IPS DF 6.9 (cell line): ENCODE measurements at regions not wholly inside any gene's neighbourhood (a gene's known extent, or its start where the extent isn't known, plus 50 kb on each side); places are given as distances from the start of the nearest gene placed in this dataset.
"Not testable (repeated sequence)": the region's sequence is repeated elsewhere in the genome, so short reads cannot be mapped to it uniquely, and the experiment has no call there.

ENCODE experiments used
- DNase-seq: peaks from one replicate; pipeline ENCODE4 v3.0.0-alpha.2; 2013; ENCODE audit warnings: low read depth, low spot score
- H3K27ac ChIP-seq: one replicate; pipeline ENCODE4 v1.5.1; 2013; ENCODE audit warnings: low read length, control low read depth
- H3K27me3 ChIP-seq: 2 replicates; pipeline ENCODE4 v1.6.1; 2013; ENCODE audit warnings: mild to moderate bottlenecking, low read length; ENCODE audit not compliant: control insufficient read depth, insufficient read depth
- H3K36me3 ChIP-seq: 2 replicates; pipeline ENCODE4 v1.6.1; 2013; ENCODE audit warnings: low read length; ENCODE audit not compliant: control insufficient read depth, insufficient read depth
- H3K4me1 ChIP-seq: 2 replicates; pipeline ENCODE4 v1.6.1; 2013; ENCODE audit warnings: low read length; ENCODE audit not compliant: control insufficient read depth, insufficient read depth
- H3K4me3 ChIP-seq: 2 replicates; pipeline ENCODE4 v1.5.1; 2013; ENCODE audit warnings: mild to moderate bottlenecking, low read length
- H3K9me3 ChIP-seq: 2 replicates; pipeline ENCODE4 v1.6.1; 2013; ENCODE audit warnings: low read length, inconsistent platforms; ENCODE audit not compliant: control insufficient read depth, insufficient read depth
- WGBS: extraction: QIAGEN DNeasy Blood & Tissue Kit; methylation state at CpG from one replicate; pipeline ENCODE4 v1.1.7; 2013; ENCODE audit warnings: mixed read lengths, missing lambda C conversion rate; ENCODE audit not compliant: insufficient read length, insufficient coverage; 5-methylcytosine and 5-hydroxymethylcytosine counted together

DNA sequence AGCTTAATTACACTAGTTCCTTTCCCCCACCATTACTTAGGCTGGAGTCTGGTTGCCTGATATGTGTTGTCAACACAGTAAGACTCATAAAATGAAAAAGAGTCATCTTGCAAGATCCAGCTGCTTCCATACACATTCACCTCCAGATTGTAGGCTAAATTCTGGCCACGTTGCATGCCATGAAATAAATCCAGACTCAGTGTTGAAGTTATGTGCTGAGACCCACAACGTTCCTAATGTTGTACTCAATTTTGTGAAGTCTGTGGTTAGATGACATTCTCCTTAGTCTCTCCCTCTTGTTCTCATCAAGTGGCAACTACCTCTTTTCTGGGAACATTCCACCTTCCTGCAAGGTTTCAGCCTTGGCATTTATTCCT lies 212.3 kb downstream of the LMBRD1 start:
- no peaks in the 10 kb centered on the region for H3K4me1 ChIP-seq
- DNase-seq = no peak
- no peaks in the 10 kb centered on the region for H3K27me3 ChIP-seq
- no peaks in the 10 kb centered on the region for H3K36me3 ChIP-seq
- H3K4me3 ChIP-seq = no peak overlapping the region
- no CpG with 5 or more reads among the region's 2 CpGs for WGBS
- no peak overlapping the region for H3K27ac ChIP-seq
- H3K9me3 ChIP-seq = no peaks in the 10 kb centered on the region

DNA sequence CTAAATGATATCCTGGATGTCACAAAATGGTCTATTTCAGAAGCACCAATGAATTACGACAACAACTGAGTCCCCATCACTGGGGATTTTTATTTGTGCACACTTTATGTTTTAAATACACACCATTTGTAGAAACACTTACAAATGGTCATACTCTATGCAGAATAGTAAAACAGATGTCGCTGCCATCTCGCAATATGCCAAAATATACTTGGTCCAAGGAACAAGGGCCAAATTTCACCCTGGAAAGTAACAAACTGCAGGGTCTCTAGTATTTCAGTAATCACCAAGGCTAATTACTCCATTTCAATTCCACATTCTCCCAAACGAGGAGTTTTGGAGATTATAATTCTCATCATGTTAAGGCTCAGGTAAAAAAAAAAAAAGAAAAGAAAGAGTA lies 215.2 kb downstream of the LMBRD1 start:
- Histone ChIP-seq H3K9me3 (no peaks in the 10 kb centered on the region), H3K27me3 (no peaks in the 10 kb centered on the region), H3K27ac (no peak overlapping the region), H3K4me1 (no peaks in the 10 kb centered on the region), H3K36me3 (no peaks in the 10 kb centered on the region), H3K4me3 (no peak overlapping the region)
- DNase-seq = no peak
- WGBS = no CpG with 5 or more reads among the region's 4 CpGs

DNA sequence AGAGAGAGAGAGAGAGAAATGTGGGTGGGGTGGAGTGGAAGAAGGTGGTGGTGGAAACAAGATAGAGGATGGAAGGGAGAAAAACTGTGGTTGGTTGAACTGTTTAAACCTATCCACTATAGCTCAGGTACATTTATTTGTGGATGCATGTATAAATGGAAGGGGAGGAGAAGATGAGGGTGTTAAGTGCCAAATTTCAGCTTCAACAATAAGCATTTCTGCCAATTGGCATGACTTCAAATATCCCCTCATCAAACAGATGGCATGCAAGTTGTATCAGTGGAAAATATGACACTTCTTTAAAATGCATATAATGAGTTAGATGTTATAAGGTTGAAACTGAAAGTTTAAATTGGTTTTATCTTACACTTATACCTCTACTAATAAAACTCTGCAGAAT lies 216.1 kb downstream of the LMBRD1 start:
- no peaks in the 10 kb centered on the region for H3K27me3 ChIP-seq
- H3K4me1 ChIP-seq = no peaks in the 10 kb centered on the region
- H3K4me3 ChIP-seq = no peak overlapping the region
- H3K36me3 ChIP-seq = no peaks in the 10 kb centered on the region
- no peaks in the 10 kb centered on the region for H3K9me3 ChIP-seq
- no peak overlapping the region for H3K27ac ChIP-seq
- DNase-seq = no peak

DNA sequence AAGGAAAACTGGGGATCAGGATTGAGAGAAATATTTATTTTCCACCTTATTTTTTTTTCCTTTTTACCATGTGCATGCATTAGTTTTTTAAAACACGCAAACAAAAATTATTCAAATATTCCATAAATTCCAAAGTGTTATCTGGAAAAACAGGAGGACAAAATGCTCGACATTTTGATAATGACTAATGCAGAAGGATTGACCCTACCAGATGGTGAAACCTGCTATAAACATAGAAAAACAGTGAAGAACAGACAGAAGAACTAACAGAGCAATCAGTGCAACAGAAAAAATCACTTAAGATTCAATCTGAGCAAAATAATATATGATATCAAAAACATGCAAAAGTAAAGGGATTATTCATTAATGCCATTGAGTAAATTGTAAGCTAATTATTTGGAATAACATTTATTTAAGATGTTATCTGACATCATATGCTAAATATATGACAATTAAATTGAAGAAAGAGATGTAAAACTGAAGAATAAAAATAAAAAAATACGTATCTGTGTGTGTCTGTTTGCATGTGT lies 218.4 kb downstream of the LMBRD1 start:
- no peaks in the 10 kb centered on the region for H3K9me3 ChIP-seq
- DNase-seq = no peak
- no peaks in the 10 kb centered on the region for H3K27me3 ChIP-seq
- H3K4me1 ChIP-seq = no peaks in the 10 kb centered on the region
- H3K36me3 ChIP-seq = no peaks in the 10 kb centered on the region
- no CpG with 5 or more reads among the region's 3 CpGs for WGBS
- H3K4me3 ChIP-seq = no peak overlapping the region
- H3K27ac ChIP-seq = no peak overlapping the region

DNA sequence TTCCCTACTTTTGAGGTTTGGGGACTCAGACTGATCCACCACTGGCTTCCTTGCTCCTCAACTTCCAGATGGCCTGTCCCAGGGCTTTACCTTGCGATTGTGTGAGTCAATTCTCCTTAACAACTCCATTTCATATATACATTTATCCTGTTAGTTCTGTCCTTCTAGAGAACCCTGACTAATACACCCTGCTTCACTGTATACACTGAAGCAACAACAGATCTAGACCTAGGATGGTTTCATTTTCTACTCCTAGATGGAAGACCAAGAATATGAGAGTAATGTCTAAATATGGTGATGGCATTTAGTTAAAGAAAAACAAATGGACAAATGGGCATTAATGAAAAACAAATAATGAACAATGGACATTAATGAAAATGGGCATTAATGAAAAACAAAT lies 225.6 kb downstream of the LMBRD1 start:
- Histone ChIP-seq H3K4me3 (no peak overlapping the region), H3K9me3 (no peaks in the 10 kb centered on the region), H3K4me1 (no peaks in the 10 kb centered on the region), H3K27me3 (no peaks in the 10 kb centered on the region), H3K36me3 (no peaks in the 10 kb centered on the region), H3K27ac (no peak overlapping the region)
- WGBS = no CpG with 5 or more reads among the region's 1 CpG
- no peak for DNase-seq

DNA sequence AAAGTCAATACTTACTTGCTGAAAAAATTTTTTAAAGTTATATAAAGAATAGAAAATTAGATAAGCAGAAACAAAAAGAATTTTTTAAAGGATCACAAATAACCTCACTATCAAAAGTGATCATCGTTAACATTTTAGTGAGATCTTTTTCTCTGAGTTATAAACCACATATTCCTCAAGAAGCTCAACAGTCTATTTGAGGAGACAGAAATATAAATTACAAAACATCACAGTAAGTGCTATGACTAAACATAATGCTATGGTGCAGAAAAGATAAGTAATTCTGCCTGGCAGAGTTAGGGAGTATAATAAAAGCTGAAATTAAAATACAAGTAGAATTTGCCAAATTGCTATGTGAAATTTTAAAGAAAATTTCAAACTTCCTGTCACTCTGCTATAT lies 226.7 kb downstream of the LMBRD1 start:
- no peak overlapping the region for H3K27ac ChIP-seq
- H3K36me3 ChIP-seq = no peaks in the 10 kb centered on the region
- no peak overlapping the region for H3K4me3 ChIP-seq
- H3K4me1 ChIP-seq = no peaks in the 10 kb centered on the region
- no peak for DNase-seq
- no CpG with 5 or more reads among the region's 1 CpG for WGBS
- no peaks in the 10 kb centered on the region for H3K27me3 ChIP-seq
- H3K9me3 ChIP-seq = no peaks in the 10 kb centered on the region

DNA sequence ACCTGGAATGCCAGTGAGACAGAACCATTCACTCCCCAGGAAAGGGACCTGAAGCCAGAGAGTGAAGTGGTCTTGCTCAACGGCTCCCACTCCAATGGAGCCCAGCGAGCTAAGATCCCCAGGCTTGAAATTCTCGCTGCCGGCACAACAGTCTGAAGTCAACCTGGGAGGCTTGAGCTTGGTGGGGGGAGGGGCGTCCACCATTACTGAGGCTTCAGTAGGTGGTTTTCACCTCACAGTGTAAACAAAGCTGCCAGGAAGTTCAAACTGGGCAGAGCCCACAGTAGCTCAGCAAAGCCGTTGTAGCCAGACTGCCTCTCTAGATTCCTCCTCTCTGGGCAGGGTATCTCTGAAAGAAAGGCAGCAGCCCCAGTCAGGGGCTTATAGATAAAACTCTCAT lies 236.2 kb downstream of the LMBRD1 start:
- not testable (repeated sequence) for H3K9me3 ChIP-seq, H3K27ac ChIP-seq, DNase-seq, H3K27me3 ChIP-seq, H3K4me1 ChIP-seq, H3K4me3 ChIP-seq, H3K36me3 ChIP-seq
- WGBS = no CpG with 5 or more reads among the region's 6 CpGs

DNA sequence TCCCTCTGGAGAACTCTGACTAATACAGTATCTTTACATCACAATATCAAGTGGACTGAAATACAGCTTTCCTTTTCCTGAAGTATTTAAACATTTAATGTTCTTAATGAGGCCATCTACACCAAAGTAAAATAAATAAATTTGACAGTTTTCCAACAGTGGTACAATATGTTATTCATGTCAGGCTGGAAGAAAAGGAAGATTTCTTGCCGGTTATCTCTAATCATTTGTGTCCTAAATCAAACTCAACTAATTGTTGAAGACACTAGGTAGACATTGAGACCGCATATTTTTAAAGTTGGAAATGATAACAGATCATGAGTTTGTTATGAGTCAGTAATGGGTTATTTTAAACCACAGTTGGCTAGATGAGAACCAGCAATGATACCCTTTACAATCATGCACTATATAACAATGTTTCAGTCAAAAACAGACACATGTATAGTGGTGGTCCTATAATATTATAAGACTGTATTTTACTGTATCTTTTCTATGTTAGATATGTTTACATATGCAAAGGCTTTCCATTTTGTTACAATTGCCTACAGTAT lies 241.6 kb downstream of the LMBRD1 start:
- no peaks in the 10 kb centered on the region for H3K27me3 ChIP-seq

DNA sequence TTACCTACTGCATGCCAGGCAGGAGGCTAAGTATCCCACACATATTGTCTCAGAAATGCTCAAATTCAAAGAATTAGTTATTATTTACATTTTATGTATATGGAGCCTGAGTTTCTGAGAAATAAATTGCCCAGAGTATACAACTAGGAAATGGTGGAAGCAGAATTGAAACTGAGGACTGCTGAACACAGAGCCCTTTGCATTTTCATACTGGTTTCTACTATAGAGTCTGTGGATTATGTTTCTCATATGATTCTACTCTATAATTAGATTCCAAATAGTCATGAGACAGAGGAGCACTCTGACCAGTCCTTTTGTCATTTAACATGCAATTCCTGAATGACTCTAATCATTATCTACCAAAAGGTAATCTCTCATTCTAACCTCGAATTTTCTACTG lies 254.3 kb downstream of the LMBRD1 start:
- DNase-seq = no peak
- Histone ChIP-seq H3K4me1 (no peaks in the 10 kb centered on the region), H3K27ac (no peak overlapping the region), H3K27me3 (no peaks in the 10 kb centered on the region), H3K36me3 (no peaks in the 10 kb centered on the region), H3K4me3 (no peak overlapping the region), H3K9me3 (no peaks in the 10 kb centered on the region)
- WGBS = 100% methylated on average over 1 of the region's 1 CpG

More for the DNA sequence above, 241.6 kb downstream of the LMBRD1 start:
- Histone ChIP-seq H3K4me1 (no peaks in the 10 kb centered on the region), H3K4me3 (no peak overlapping the region), H3K36me3 (peaks cover under 1% of the 10 kb centered on the region; the same call in 1 of the 2 replicates), H3K27ac (no peak overlapping the region), H3K9me3 (no peaks in the 10 kb centered on the region; the same call in 1 of the 2 replicates)
- WGBS = no CpG with 5 or more reads among the region's 2 CpGs
- DNase-seq = no peak

DNA sequence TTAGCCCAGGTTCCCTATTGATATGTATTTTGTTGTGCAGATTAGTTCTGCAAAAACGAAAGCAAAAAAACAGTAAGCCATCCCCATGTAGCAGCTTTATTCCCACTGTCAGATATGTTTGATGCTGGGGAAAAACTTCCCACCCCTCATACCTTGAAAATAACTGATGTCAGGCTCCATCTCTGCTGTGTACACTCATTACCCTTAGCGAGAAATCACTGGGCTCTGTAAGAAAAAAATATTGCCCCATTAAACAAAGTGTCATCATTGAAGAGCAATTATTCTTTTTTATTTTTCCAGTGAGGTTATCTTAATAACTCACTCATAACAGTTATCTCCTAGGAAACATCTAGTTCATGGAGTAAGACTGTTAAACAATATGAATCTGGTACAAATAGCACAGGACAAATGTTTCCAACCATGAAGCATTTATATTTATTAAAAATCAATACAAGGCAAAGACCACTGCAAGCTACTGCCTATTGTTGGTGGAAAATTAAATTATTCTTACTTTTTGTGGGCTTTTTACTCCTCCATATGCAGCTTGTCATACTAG lies 268.8 kb downstream of the LMBRD1 start:
- no peaks in the 10 kb centered on the region for H3K9me3 ChIP-seq
- H3K27ac ChIP-seq = no peak overlapping the region
- WGBS = no CpG with 5 or more reads among the region's 2 CpGs
- no peaks in the 10 kb centered on the region for H3K4me1 ChIP-seq
- no peaks in the 10 kb centered on the region for H3K36me3 ChIP-seq
- no peaks in the 10 kb centered on the region for H3K27me3 ChIP-seq
- DNase-seq = no peak
- H3K4me3 ChIP-seq = no peak overlapping the region

DNA sequence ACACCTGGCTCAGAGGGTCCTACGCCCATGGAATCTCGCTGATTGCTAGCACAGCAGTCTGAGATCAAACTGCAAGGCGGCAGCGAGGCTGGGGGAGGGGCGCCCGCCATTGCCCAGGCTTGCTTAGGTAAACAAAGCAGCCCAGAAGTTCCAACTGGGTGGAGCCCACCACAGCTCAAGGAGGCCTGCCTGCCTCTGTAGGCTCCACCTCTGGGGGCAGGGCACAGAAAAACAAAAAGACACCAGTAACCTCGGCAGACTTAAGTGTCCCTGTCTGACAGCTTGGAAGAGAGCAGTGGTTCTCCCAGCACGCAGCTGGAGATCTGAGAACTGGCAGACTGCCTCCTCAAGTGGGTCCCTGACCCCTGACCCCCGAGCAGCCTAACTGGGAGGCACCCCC lies 281.3 kb downstream of the LMBRD1 start:
- WGBS = no CpG with 5 or more reads among the region's 9 CpGs
- not testable (repeated sequence) for H3K4me3 ChIP-seq, H3K4me1 ChIP-seq, H3K27me3 ChIP-seq, H3K9me3 ChIP-seq, DNase-seq, H3K36me3 ChIP-seq, H3K27ac ChIP-seq
